HG02763 (cell line): ENCODE measurements at regions not wholly inside any gene's neighbourhood (a gene's known extent, or its start where the extent isn't known, plus 50 kb on each side); places are given as distances from the start of the nearest gene placed in this dataset.
"Not testable (repeated sequence)": the region's sequence is repeated elsewhere in the genome, so short reads cannot be mapped to it uniquely, and the experiment has no call there.

Experiments
- ATAC-seq: cut with Tn5 transposase; IDR thresholded peaks from one replicate; pipeline ENCODE4 v1.9.1; 2021; ENCODE audit warnings: mild to moderate bottlenecking, moderate library complexity; ENCODE audit not compliant: unreplicated experiment

DNA sequence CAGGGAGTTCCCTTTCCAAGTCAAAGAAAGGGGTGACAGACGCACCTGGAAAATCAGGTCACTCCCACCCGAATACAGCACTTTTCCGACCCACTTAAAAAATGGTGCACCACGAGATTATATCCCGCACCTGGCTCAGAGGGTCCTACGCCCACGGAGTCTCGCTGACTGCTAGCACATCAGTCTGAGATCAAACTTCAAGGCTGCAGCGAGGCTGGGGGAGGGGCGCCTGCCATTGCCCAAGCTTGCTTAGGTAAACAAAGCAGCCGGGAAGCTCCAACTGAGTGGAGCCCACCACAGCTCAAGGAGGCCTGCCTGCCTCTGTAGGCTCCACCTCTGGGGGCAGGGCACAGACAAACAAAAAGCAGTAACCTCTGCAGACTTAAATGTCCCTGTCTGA, 277.8 kb upstream of the ARHGAP42 start:
- ATAC-seq: not testable (repeated sequence)

DNA sequence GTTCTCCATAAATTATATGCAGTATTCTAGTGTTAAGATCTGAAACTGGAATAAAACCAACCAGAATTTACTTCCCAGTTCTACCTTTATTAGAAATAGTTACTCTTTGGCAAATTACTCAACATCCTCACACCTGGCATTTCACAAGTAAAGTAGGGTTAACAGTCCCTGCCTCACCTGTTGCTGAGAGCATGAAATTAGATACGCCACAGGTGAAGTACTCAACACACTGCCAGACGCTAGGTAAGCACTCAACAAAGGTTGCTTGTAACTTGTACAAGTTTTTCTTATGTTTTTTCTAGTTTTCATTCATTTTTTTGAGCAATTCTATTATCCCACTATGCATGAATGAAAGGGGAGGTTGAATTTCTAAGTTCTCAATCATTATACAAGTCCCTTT, 267.6 kb upstream of the ARHGAP42 start:
- no peak for ATAC-seq

DNA sequence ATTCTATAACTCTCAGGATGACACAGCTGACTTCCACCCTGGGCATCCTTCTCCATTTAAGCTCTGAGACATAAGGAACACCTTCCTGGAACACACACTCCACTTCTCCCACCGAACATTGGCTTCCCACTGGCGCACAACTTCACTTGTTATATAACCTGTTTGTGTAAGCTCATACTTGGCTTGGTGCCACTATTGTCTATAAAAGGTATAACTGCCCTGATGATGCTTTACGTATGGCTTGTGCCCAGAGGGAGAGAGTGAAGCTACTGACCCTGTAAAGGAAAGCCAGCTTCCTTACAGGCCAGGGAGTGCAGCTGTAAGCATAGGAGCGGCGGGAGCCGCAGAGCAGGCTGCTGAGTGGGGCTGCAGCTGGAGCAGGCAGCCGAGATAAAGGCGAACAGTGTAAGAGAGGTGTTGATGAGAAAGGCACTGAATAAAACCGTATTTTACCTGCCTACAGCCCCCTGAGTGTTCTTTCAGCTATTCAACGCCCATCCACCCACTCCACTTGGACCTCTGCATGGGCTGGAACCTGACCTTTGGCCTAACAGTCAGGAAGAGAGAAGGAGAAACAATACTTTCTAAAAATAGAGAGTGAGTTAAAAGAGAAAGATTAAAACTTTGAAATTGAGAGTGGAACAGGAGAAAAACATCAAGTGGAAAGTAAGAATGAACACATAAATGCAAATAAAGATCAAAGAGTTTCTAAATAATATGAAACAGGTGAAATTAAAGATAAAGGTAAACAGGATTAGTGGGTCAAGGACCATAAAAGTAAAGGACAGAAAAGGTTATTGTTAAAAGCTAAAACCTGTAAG, 252.1 kb upstream of the ARHGAP42 start:
- ATAC-seq: no peak

DNA sequence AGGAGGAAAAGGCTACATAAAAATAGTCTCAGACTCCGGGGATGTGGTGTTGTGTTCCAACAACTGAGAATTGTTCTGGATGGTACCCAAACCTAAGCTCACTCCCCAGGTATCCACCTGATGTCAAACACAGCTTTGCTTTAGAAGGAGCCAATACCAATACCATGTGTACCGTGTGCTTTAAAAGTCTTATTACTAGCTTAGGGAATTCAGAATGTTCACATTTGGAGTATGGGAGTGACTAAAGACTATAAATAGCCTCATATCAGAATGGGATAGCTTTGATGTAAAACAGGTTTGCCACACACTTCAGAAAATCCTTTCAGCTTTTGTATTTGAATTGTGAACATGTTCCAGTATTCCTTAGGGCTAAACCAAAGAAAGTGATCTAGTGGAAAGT, 248.7 kb upstream of the ARHGAP42 start:
- no peak for ATAC-seq

DNA sequence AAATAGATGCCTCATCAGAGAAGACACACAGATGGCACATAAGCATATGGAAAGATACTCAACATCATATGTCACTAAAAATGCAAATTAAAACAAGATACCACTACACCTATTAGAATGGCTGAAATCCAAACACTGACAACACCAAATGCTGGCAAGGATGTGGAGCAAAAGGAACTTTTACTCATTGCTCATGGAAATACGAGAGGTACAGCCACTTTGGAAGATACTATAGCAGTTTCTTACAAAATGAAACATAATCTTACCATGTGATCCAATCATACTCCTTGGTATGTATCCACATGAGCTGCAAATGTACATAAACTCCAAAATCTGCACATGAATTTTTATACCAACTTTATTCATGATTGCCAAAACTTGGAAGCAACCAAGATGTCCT, 246.0 kb upstream of the ARHGAP42 start:
- ATAC-seq: no peak

DNA sequence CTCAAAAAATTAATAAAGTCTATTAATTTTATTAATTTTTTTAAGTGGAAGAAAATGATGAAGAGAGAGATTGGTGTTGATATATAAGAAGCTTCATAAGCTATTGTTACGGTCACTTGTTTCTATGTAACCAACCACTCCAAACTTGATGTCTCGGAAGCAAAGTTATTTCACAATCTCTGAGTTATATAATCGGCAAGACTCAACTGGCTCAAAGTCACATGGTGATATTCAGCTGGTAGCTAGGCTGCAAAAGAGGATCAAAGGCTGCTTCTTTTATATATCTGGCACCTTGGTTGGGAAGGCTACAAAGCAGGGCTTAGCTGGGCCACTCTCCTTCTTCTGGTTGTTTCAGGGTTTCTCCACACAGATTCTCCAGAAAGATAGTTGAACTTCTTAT, 245.1 kb upstream of the ARHGAP42 start:
- no peak for ATAC-seq

DNA sequence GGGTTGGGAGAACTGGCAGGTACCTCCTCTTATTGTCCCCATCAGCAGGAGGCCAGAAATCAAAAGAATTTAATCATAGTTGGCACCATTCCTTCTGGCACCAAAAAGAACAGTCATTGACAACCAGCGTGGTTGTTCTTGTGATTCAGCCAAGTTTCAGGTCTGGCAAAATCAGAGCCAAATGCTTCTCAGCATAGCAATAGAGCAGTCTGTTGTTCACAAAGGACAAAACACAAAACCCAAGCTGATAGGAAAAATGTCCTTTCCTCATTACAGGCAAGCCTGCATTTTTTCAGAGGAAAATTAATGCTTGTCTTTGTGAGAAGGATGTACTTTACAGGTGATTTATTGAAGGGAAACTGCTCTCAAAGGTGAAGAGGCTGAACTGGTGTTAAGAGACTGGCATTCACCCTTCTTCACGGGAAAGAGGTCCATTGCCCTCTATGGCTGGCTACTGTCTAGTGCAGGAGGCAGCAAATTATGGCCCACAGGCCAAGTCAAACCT, 241.8 kb upstream of the ARHGAP42 start:
- ATAC-seq: no peak

DNA sequence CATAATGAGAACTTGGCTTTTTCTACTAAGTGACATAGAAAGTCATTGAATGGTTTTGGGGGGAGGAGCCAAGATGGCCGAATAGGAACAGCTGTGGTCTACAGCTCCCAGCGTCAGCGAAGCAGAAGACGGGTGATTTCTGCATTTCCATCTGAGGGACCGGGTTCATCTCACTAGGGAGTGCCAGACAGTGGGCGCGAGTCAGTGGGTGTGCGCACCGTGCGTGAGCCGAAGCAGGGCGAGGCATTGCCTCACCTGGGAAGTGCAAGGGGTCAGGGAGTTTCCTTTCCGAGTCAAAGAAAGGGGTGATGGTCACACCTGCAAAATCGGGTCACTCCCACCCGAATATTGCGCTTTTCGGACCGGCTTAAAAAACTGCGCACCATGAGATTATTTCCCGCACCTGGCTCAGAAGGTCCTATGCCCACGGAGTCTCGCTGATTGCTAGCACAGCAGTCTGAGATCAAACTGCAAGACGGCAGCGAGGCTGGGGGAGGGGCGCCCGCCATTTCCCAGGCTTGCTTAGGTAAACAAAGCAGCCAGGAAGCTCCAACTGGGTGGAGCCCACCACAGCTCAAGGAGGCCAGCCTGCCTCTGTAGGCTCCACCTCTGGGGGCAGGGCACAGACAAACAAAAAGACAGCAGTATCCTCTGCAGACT, 235.2 kb upstream of the ARHGAP42 start:
- ATAC-seq: not testable (repeated sequence)

DNA sequence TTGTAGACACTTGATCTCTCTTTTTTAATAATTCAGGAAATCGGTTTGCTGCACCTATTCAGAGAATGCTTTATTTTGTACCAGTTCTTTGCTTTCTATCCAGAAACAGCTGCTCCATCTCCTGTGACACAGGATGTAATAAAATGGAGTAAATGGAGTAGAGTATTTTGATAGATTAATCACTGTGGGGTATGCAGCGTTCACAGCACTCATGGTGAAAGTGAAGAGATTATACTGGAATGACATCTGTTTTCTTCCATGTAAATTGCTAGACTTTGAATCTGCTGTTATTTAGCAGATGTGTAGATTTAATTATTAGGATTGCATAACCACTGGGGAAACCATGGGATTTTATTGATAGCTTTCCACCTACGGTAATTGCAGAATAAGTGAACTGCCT, 227.3 kb upstream of the ARHGAP42 start:
- no peak for ATAC-seq

DNA sequence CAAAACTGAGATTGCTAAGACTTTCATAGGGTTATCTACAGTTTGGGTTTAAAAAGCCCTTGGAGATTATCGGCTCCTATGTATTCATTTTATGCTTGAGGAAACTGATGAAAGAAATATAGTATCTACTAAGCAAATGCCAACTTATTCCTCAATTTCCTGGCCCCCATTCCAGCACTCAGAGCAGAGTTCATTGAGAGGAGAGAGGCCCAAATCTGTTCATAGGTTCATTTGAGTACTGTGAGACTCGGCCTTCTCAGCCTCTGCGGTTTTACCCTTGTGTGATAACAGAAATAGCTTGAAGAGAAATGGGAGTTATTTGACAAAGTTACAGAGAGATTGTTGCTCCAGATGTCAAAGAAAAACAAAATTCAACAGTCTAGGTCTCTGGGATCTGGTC, 226.7 kb upstream of the ARHGAP42 start:
- no peak for ATAC-seq

DNA sequence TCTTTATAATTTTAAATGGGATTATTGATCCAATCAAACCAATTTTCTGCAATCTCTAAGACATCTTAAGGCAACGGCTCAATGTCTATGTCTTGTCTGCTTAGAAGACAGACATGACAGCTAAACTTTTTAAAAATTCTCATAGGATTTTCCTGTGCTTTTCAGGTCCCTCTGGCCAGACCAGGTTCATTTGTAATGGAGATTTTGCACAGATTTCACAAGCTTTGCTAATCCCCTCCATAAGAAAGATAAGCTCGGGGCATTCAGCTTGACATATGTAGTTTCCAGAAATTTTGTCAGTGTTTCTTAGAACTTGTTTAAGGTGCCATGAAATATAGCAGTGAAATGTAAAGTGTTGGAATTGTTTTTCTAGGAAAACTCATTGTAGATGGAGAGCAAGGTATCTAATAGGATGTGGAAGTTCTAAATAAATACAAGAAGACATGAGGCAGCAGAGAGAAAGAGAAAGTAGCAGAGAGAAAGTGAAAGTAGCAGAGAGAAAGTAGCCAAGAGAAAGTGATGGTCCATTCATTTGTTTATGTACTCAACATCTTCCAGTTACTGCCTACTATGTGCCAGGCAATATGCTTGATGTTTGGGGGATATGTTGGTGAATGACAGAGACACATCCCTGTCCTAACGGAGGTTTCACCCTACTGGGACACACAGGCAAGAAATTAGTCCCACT, 219.1 kb upstream of the ARHGAP42 start:
- no peak for ATAC-seq

DNA sequence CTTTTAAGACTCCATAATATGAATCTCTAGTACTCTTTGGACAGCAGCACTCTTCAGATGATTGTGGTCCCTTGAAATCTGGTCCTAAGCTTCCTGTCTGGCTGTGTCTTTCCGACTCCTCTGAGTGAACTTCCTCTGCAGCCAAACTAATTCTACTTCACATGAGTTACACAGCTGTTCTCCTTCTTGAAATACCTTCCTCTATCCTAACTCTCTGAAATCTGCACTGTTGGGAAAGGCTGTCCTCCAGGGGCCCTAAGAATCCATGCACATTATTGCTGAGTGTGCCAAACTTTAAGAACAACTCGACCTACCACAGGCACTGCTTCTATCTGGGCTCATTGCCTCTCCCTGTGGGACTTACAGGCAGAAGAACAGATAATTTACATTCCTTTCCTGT, 217.3 kb upstream of the ARHGAP42 start:
- no peak for ATAC-seq

DNA sequence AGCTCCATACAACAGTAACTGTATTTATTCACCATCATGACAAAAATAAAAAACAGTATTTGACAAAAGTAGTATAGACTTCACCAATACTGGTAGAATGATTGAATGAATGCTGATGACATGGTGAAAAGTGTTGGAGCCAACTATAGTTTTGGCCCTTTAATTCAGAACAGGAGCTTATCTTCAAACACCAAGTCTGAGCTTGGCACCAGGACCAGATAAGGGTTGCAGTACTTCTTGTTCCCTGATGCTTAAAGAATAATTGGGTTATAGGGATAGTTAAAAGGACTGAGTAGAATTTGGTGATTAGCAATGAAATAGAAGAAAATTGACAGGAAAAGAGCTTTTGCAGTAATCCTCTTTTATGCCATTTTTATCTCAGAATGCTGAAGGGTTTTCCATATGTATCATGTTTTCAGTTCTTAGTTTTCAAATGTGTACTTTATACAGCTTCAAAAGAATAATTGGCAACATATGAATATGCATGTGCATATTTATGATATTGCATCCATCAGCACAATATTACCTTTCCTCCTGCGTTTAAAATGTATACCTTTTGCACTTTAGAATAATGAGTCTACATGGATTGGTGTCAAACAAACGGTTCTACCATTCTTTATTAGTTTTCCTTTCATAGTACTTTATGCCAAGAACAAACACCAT, 214.2 kb upstream of the ARHGAP42 start:
- ATAC-seq: no peak

DNA sequence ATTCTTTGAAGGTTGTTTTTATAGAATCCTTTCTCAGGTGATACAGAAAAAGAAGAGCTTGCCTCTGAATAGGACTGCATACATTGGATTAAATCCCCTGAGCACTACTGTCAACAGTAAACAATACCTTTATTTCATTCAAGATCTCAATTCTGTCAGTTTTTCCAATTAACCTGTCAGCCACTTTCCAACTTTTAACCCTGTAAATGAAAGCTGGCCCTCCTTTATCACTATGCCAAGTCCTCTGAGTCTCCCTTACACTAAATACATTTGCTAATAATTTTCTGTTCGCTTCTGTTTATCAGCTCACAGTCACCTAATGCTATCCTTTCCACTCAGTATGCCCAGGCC, 213.7 kb upstream of the ARHGAP42 start:
- ATAC-seq: no peak

DNA sequence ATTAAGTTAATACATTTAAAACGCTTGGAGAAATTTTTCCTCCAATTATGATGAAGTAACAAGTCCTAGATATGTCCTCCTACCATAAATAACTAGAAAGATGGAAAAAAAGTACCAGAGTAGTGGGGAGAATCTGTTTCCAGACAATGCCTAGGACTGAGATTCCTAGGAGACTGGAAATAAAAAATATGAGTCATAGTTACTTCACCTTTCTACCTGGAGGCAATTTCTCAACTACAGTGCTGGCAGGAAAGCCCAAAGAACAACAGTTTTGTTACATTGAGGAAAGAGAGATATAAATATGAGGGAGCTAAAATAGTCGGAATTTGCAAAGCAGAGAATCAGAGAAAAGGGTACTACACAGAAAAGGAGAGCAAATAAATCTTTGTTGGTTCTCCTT, 202.1 kb upstream of the ARHGAP42 start:
- no peak for ATAC-seq

DNA sequence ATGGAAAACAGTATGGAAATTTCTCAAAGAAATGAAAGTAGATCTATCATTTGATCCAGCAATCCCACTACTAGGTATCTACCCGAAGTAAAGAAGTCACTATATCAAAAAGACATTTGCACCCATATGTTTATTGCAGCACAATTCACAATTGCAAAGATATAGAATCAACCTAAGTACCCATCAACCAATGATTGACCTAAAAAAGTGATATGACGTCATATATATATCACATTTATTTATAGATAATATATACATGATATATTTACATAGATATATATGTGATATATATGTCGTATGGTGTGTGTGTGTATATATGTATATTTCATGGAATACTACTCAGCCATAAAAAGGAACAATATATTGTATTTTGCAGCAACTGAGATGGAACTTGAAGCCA, 188.3 kb upstream of the ARHGAP42 start:
- no peak for ATAC-seq

DNA sequence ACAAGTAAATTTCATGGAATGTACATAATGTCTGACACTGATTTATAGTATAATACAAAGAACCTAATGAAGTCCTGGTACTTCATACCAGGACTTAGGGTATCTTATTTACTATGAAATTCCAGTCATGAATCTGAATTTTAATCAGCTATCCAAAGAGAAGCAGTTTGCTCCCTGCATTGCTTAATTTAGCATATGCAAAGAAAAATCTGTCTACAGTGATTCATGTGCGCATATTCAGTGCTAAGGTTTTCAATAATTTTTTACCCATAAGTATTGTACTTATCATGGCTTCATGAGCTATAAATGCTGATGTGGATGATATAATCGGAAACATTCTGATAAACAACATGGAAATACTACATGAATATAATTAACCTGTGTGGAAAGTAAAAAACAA, 185.6 kb upstream of the ARHGAP42 start:
- no peak for ATAC-seq

DNA sequence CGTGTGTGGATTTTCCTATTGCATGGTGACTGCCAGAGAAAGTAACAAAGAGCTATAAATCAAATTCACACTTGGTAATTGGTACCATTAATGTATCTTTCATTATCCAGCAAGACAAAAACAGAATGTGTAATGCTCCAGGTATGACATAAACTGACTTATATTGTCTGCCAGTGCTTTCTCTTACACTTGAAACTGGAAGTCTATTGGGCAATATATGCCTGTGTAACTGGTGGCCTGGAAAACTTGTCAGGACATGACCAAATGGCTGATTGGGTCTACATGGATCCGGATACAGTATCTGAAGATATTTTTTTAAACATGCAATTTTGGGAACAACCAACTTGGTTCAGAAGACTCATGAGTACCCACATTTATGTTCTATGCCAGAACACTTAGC, 174.6 kb upstream of the ARHGAP42 start:
- no peak for ATAC-seq

DNA sequence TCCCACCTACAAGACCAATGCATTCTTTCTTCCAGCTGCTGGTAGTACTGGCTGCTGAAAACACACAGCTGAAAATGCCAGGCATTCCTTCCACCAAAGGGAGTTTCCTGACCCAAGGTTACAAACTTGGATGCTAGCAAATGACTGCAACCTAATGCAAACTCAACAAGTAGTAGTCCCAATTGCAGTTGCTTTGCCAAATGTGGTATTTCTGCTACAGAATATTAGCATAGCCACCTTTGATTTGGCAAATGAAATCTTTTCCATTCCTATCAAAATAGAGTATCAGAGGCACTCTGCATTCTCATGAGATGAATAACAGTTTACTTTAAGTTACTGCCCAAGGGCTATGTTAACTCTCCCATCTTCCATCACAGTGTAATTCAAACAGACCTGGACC, 172.0 kb upstream of the ARHGAP42 start:
- no peak for ATAC-seq

DNA sequence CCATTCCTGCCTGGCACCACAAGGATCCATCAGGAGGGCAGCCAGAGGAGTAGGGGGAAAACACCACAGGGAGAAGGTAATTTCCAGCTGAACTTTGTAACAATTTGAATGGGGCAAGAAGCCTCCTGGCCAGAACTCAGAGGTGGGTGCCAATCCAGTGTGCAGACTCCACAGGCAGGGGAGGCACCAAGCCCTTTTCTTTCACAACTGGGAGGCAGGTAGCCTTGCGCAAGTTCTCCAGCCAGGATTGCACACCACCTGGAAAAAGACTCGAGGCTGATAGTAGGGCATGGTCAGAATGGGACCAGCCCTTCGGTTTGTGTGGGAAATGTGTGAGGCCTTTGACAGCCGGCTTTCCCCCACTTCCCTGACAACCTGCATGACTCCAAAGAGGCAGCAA, 161.9 kb upstream of the ARHGAP42 start:
- no peak for ATAC-seq

DNA sequence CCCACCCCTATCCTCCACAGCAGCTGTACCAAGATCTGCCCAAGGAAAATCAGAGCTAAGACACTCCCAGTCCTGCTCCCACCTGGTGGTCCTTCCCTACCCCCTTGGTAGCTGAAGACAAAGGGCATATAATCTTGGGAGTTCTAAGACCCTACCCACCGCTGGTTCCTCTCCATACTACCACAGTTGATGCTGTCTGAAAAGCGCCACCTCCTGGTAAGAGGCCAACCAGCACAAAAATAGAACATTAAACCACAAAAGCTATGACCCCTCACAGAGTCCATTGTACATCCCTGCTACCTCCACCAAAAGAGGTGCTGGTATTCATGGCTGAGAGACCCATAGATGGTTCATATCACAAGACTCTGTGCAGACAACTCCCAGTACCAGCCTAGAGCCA, 161.5 kb upstream of the ARHGAP42 start:
- ATAC-seq: no peak
